Kidney epithelial cell (primary cell): ENCODE measurements at regions not wholly inside any gene's neighbourhood (a gene's known extent, or its start where the extent isn't known, plus 50 kb on each side); places are given as distances from the start of the nearest gene placed in this dataset.

Experiments
- DNase-seq: peaks from one replicate; pipeline ENCODE4 v3.0.0-alpha.2; 2010; ENCODE audit warnings: low read depth
- H3K27me3 ChIP-seq: 2 replicates; pipeline ENCODE4 v1.6.0; 2011; ENCODE audit warnings: low read length; ENCODE audit not compliant: control insufficient read depth, insufficient read depth
- H3K36me3 ChIP-seq: 2 replicates; pipeline ENCODE4 v1.5.1; 2011; ENCODE audit warnings: low read length; ENCODE audit not compliant: control insufficient read depth, insufficient read depth
- H3K4me3 ChIP-seq: 2 replicates; pipeline ENCODE4 v1.5.1; 2011; ENCODE audit warnings: low read depth, mild to moderate bottlenecking, control low read depth, low read length
- CTCF ChIP-seq: IDR thresholded peaks from 2 replicates; pipeline ENCODE4 v1.5.1; 2011; ENCODE audit warnings: mild to moderate bottlenecking, moderate library complexity, low read length, control low read depth, inconsistent platforms; ENCODE audit not compliant: insufficient read depth, poor library complexity, severe bottlenecking

DNA sequence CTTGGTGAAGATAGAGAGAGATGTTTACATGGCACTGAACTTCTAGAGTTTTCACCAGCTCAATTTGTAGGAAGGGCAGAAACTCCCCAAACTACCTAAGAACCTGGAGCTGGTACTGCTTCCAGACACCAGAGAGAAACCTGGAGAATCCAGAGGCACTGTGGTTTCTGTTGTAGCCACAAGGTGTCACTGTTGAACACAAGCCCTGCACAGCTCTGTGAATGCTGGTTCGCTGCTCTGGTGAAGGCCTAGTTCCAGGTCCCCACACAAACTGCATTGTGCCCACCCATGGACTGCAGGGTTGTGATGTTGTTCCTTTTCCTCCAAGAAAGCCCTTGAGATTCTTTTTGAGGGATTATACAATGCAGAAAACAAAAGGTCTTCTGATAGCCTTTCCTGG is 150.5 kb upstream of the HS6ST1 start:
- Histone ChIP-seq H3K27me3 (no peaks in the 10 kb centered on the region), H3K36me3 (no peaks in the 10 kb centered on the region), H3K4me3 (no peak overlapping the region)
- TF ChIP-seq CTCF: peak; percentile 25
- DNase-seq: no peak

DNA sequence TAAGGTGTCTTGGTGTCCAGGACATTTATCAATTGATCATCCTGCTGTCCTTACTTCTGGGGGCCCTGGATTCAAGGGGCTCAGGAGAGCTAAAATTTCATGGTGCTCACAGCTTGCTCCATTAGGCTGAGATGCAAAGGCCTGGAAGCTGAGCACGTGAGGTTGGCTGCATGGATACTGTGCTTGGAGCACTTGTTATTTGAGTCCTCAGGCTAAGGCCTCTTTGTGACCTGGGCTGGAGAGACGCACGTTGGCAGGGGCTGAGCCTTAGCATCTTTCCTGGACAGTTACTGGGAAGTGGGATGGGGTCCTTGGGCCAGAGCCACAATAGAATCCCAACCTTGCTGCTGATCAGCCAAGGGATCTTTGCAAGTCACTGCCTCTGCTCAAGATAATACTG is 151.2 kb upstream of the HS6ST1 start:
- no peak for TF ChIP-seq CTCF
- Histone ChIP-seq H3K36me3 (no peaks in the 10 kb centered on the region), H3K27me3 (no peaks in the 10 kb centered on the region), H3K4me3 (no peak overlapping the region)
- no peak for DNase-seq

- H3K4me3 ChIP-seq: no peak overlapping the region
- no peak for DNase-seq
- no peak for TF ChIP-seq CTCF
- no peaks in the 10 kb centered on the region for H3K27me3 ChIP-seq
- H3K36me3 ChIP-seq: no peaks in the 10 kb centered on the region
Observed at GRCh38 chr2:128472789-128473174, 154.1 kb upstream of the HS6ST1 start.

DNA sequence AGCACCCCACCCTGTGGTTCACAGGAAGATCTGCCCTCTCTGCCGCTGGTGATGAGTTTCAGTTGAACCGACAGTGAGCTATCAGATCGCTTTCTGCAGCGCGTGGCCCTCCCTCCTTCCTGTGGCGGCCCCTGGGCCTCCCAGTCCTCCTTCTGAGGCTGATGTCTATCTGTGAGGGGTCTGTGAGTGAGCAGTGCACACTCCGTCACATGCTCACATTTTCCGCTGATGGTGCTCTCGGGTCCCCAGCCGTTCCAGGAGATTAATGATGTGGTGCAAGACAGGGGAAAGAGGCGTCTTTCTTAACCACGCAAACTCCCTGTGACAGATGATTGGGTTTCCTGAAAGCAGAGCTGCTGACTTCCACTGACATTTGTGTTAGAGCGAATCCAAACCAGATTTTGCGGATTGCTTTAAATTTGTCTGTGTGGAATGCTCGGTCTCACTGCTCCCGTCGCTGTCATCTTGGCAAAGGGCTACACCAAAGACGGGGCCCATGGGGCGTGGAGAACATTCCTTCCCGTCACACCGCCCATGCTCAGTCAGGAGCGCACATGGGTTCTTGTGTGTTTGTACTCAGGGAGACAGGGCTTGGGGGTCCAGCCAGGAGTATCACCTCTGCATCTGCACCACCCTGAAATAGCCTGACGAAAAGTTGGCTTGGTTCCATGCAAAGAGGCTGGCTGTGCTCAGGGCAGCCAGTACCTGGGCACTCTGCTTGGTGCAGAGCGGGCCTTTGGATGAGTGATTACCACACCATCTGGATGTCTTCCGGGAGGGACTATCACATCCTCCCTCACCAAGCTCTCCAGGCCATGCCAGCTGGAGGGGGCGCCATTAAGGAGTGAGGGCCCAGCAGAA is 154.7 kb upstream of the HS6ST1 start:
- Histone ChIP-seq H3K36me3 (no peaks in the 10 kb centered on the region), H3K4me3 (no peak overlapping the region), H3K27me3 (no peaks in the 10 kb centered on the region)
- TF ChIP-seq CTCF: no peak
- peak; percentile 4 for DNase-seq

GRCh38 chr2:128474036-128474955 is 155.6 kb upstream of the HS6ST1 start:
- DNase-seq: no peak
- no peak overlapping the region for H3K4me3 ChIP-seq
- TF ChIP-seq CTCF: no peak
- no peaks in the 10 kb centered on the region for H3K36me3 ChIP-seq
- H3K27me3 ChIP-seq: no peaks in the 10 kb centered on the region
